GM12875 (cell line): ENCODE measurements at regions not wholly inside any gene's neighbourhood (a gene's known extent, or its start where the extent isn't known, plus 50 kb on each side); places are given as distances from the start of the nearest gene placed in this dataset.

ENCODE experiments used
- H3K4me3 ChIP-seq: one replicate; pipeline ENCODE4 v1.5.1; 2011; ENCODE audit warnings: low read depth, low read length, control low read depth
- TF ChIP-seq, protein P1 (sequence below): IDR thresholded peaks from 2 replicates; pipeline ENCODE4 v1.5.1; 2011; ENCODE audit warnings: low read depth, mild to moderate bottlenecking, control low read depth, inconsistent platforms, low read length, moderate library complexity, borderline replicate concordance; ENCODE audit not compliant: insufficient read depth

DNA sequence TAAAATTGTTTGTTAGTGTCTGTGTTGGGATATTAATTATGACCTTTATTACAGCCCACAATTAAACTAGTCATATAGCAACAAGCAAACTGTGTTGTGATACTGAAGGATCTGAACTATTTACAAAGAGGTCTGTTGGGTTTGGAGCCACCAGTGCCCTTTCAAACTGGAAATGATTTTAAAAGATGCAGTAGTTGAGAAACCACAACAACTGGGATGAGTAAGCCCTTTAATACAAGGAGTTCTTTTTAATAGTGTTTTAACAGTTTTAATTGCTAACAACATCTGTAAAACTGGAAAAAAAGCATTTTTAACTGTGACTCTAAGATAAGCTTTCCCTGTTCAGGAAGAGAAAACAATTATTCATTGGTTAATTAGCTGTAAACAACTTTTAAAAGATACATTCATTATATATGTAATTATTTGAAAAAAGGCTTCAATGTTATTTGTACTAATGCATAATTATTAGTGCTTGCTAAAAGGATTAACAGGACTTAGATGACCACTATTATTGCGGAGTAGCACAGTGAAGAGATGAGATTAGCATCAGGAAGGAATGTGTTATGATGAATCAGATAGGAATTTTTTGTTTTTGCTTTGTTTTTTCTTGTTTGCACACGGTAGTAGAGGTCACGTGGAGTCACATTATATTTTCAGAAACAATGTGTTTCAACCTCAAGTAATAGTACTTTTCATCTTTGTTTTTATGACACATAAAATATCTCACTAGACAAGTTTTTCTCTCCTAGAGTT, 392.7 kb upstream of the FANCL start:
- TF ChIP-seq, protein P1, sequence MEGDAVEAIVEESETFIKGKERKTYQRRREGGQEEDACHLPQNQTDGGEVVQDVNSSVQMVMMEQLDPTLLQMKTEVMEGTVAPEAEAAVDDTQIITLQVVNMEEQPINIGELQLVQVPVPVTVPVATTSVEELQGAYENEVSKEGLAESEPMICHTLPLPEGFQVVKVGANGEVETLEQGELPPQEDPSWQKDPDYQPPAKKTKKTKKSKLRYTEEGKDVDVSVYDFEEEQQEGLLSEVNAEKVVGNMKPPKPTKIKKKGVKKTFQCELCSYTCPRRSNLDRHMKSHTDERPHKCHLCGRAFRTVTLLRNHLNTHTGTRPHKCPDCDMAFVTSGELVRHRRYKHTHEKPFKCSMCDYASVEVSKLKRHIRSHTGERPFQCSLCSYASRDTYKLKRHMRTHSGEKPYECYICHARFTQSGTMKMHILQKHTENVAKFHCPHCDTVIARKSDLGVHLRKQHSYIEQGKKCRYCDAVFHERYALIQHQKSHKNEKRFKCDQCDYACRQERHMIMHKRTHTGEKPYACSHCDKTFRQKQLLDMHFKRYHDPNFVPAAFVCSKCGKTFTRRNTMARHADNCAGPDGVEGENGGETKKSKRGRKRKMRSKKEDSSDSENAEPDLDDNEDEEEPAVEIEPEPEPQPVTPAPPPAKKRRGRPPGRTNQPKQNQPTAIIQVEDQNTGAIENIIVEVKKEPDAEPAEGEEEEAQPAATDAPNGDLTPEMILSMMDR = no peak
- H3K4me3 ChIP-seq = no peak overlapping the region

DNA sequence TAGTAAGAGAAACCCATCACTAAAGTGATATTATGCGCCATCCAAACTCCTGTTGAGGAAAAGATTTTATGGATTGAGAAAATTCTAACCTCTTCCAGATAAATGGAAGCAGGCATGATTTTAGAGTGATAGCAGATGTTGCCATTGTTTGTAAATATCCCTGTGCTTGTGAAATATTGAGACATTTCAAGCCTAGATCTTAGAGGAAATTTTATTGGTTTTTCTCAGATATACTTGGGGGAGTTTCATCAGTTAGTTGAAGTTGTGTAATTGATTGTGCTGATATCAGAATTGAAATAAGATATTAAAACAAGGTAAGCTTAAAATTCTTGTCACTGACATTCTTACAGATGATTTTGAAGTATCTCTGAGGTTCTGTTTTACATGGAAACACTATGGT, 390.9 kb upstream of the FANCL start:
- TF ChIP-seq, protein P1 = no peak
- H3K4me3 ChIP-seq = no peak overlapping the region

DNA sequence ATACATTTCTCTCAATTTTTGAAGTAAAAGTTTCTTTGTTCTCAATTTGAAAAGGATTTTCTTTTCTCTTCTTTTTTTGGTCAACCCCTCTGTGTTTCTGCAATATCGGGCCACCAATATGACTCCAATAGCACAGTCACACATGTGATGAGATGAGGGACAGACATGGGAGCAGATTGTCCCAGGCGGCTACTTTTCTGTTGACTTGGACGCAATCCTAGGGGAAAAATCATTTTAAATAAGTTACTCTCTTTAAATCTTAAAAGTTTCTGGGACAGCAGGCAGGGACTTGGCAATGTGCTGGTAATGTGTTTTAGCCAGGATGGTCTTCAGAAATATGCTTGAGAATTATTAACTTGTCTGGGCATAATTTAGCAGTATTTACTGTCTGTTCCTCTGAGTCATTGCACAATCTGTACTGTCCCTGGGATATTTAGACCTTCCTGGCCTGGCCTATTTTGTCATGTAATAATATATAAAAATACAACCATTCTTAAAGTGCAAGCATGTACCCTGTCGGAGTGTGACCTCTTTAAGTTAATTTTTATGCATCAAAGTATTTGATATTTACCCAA, 388.5 kb upstream of the FANCL start:
- TF ChIP-seq, protein P1 = no peak

DNA sequence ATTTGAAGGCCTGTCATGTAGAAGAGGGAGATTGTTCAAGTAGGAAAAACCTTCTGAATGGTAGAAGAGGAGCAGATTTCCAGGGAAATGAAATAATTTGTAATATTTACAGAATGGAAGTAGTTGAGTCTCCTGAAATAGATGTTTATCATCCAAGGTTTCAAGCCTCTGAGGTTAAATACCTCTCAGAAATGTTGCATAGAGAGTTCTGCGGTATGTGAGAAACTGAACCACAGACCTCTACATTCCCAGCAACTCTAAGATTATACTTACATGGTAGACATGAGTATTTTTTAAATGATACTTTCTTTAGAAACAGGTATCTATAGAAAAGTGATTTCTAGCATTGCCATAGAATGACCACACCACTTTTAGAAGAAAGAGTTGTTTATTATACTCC, 379.8 kb upstream of the FANCL start:
- TF ChIP-seq, protein P1 = no peak
- no peak overlapping the region for H3K4me3 ChIP-seq

More for the DNA sequence above, 388.5 kb upstream of the FANCL start:
- H3K4me3 ChIP-seq = no peak overlapping the region

DNA sequence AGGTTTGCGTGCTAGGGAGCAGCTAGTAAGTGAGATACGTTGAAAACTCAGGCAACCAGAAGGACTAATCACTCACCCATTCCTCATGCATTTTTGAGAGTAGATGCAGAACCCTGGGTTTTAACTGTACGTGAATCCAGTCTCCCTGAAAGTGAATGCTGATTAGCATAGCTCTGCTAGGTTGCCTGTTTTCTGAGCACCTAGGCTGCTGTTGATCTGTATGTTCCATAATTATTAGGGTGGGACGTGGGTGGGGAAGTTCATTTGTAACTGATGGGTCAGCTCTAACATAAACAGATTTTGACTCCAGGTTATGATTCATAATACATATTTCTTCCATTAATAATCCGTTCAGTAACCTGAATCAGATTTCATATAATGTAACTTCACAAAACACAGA, 379.0 kb upstream of the FANCL start:
- no peak overlapping the region for H3K4me3 ChIP-seq

DNA sequence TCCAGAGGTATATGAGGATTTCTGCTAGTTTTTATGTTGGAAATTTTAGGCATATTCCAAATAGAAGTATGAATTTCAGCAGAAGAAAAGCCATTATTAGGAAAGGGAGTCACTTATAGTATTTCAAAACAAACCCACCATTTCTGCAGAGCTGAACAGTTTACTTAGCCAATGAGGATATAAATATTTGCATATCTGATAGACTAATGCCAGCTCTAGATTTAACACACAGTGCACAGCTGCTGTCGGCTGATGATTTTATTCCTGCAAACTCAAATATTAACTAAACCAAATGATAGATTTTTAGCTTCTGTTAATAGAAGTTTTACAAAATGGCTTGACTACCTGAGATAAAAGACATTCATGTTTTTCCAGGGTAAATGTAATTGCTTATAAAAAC, 375.8 kb upstream of the FANCL start:
- TF ChIP-seq, protein P1 = no peak
- H3K4me3 ChIP-seq = no peak overlapping the region

More for the DNA sequence above, 379.0 kb upstream of the FANCL start:
- TF ChIP-seq, protein P1 = no peak

DNA sequence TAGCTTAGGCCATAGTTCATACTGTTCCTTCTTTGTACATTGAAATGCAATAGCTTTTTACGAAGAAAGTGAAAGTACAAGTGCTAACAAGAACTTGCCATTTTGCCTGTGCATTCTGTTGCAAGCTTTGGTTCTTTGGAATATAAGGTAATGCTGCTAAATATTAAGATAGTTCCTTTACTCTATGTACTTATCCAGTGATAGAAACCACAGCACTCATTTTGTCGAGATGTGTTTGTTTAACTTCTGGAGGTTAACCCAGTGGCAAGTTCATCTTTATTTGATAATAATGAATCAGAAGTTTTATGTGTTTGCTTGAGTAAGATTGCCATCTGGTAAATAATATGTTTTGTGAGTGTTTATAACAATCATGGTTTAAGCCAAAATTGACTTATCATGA, 373.1 kb upstream of the FANCL start:
- TF ChIP-seq, protein P1 = no peak
- no peak overlapping the region for H3K4me3 ChIP-seq
